Keratinocyte (primary cell): ENCODE measurements at regions not wholly inside any gene's neighbourhood (a gene's known extent, or its start where the extent isn't known, plus 50 kb on each side); places are given as distances from the start of the nearest gene placed in this dataset.
"Not testable (repeated sequence)": the region's sequence is repeated elsewhere in the genome, so short reads cannot be mapped to it uniquely, and the experiment has no call there.

Source experiments
- DNase-seq: peaks from one replicate; pipeline ENCODE4 v3.0.0-alpha.2; 2011; ENCODE audit warnings: low read depth, missing footprints, low spot score
- FAIRE-seq: peaks from 2 replicates; lab custom pipeline; 2011; peaks lifted over from hg19 to GRCh38; lab: Jason Lieb, UNC
- H2AFZ ChIP-seq: 2 replicates; pipeline ENCODE4 v1.6.0; 2012; ENCODE audit warnings: low read length, control low read depth, inconsistent platforms; ENCODE audit not compliant: control insufficient read depth
- H3K27ac ChIP-seq: 2 replicates; pipeline ENCODE4 v1.5.1; 2011; ENCODE audit warnings: low read length; ENCODE audit not compliant: control insufficient read depth, insufficient read depth
- H3K27me3 ChIP-seq: 3 replicates; pipeline ENCODE4 v1.6.0; 2011; ENCODE audit warnings: low read length; ENCODE audit not compliant: control insufficient read depth, insufficient read depth; ENCODE audit errors: extremely low read depth
- H3K36me3 ChIP-seq, 2 experiments: 2 replicates in 1 of 2; 3 replicates in 1 of 2; pipeline ENCODE4 v1.5.1; 2011; ENCODE audit warnings: low read length in 2 of 2, mild to moderate bottlenecking in 1 of 2; ENCODE audit not compliant: control insufficient read depth in 2 of 2, insufficient read depth in 2 of 2; ENCODE audit errors: extremely low read depth in 1 of 2
- H3K4me1 ChIP-seq: 3 replicates; pipeline ENCODE4 v1.5.1; 2011; ENCODE audit warnings: low read length; ENCODE audit not compliant: control insufficient read depth, insufficient read depth; ENCODE audit errors: extremely low read depth
- H3K4me2 ChIP-seq: 3 replicates; pipeline ENCODE4 v1.6.0; 2011; ENCODE audit warnings: low read depth, low read length; ENCODE audit not compliant: control insufficient read depth, insufficient read depth; ENCODE audit errors: extremely low read depth
- H3K4me3 ChIP-seq, 3 experiments: fragments of 200-600 bp in 1 of 3; sonication (generic) in 1 of 3; 2 replicates in 2 of 3; 3 replicates in 1 of 3; pipeline ENCODE4 v1.5.1; 2011 to 2016; ENCODE audit warnings: low read length in 3 of 3, mild to moderate bottlenecking in 3 of 3, control low read depth in 2 of 3, inconsistent platforms in 1 of 3, low read depth in 1 of 3, mixed read lengths in 1 of 3, mixed run types in 1 of 3, moderate library complexity in 1 of 3; ENCODE audit not compliant: control insufficient read depth in 2 of 3, insufficient read depth in 2 of 3; ENCODE audit errors: extremely low read depth in 1 of 3
- H3K79me2 ChIP-seq: 2 replicates; pipeline ENCODE4 v1.6.0; 2012; ENCODE audit warnings: low read length; ENCODE audit not compliant: control insufficient read depth, insufficient read depth
- H3K9ac ChIP-seq: 3 replicates; pipeline ENCODE4 v1.6.0; 2011; ENCODE audit warnings: low read length; ENCODE audit not compliant: control insufficient read depth, insufficient read depth; ENCODE audit errors: extremely low read depth
- H3K9me1 ChIP-seq: 3 replicates; pipeline ENCODE4 v1.6.0; 2011; ENCODE audit warnings: low read length; ENCODE audit not compliant: control insufficient read depth, insufficient read depth; ENCODE audit errors: extremely low read depth
- H3K9me3 ChIP-seq: 2 replicates; pipeline ENCODE4 v1.5.1; 2012; ENCODE audit warnings: low read depth, low read length; ENCODE audit not compliant: control insufficient read depth
- H4K20me1 ChIP-seq: 3 replicates; pipeline ENCODE4 v1.6.0; 2011; ENCODE audit warnings: low read length; ENCODE audit not compliant: control insufficient read depth, insufficient read depth; ENCODE audit errors: extremely low read depth
- CTCF ChIP-seq, 3 experiments: IDR thresholded peaks in 1 of 3; conservative IDR thresholded peaks in 1 of 3; optimal IDR thresholded peaks in 1 of 3; 2 replicates in 2 of 3; 3 replicates in 1 of 3; pipeline versions ENCODE3 to v1.5.1; 2011; ENCODE audit warnings: low read length in 3 of 3, mild to moderate bottlenecking in 3 of 3, moderate library complexity in 2 of 3, control low read depth in 1 of 3, inconsistent platforms in 1 of 3; ENCODE audit not compliant: insufficient read depth in 2 of 3; ENCODE audit errors: extremely low read depth in 1 of 3
- EZH2 ChIP-seq: IDR thresholded peaks from one replicate; pipeline ENCODE4 v1.6.1; 2012; ENCODE audit warnings: inconsistent platforms, mild to moderate bottlenecking, low read length, moderate library complexity
- dilution Hi-C: fragments of 300-500 bp; cut with MboI; formaldehyde crosslinking; loops from one replicate; pipeline ENCODE4 v1.7.0; 2020; ENCODE audit warnings: low sequenced_read_pairs; ENCODE audit not compliant: extremely low pct_ligation_motif_present

GRCh38 chr5:4027088-4027734, 431.6 kb downstream of the IRX1 start:
- no peak overlapping the region for H3K4me3 ChIP-seq
- dilution Hi-C loops: no loop called here
- H3K4me2 ChIP-seq: no peak overlapping the region
- H2AFZ ChIP-seq: no peak overlapping the region
- no peak overlapping the region for H3K9ac ChIP-seq
- no peaks in the 10 kb centered on the region for H4K20me1 ChIP-seq
- TF ChIP-seq EZH2 (no peak), CTCF (optimal IDR thresholded peaks at IDR 0.05 in 1 of 3, IDR thresholded peaks at IDR 0.05 in 1 of 3, conservative IDR thresholded peaks at IDR 0.05 in 1 of 3; ENCODE audit: extremely low read depth in 1 of 3, insufficient read depth in 2 of 3, low read length in 3 of 3) (no peak)
- DNase-seq (no peak), FAIRE-seq (no peak)
- no peaks in the 10 kb centered on the region for H3K36me3 ChIP-seq
- no peaks in the 10 kb centered on the region for H3K79me2 ChIP-seq
- H3K4me1 ChIP-seq: no peaks in the 10 kb centered on the region
- no peaks in the 10 kb centered on the region for H3K9me1 ChIP-seq
- no peak overlapping the region for H3K27ac ChIP-seq
- no peaks in the 10 kb centered on the region for H3K9me3 ChIP-seq
- no peaks in the 10 kb centered on the region for H3K27me3 ChIP-seq

GRCh38 chr5:4028384-4028783, 432.8 kb downstream of the IRX1 start:
- H3K9me3 ChIP-seq: no peaks in the 10 kb centered on the region
- H3K27me3 ChIP-seq: no peaks in the 10 kb centered on the region
- no peak overlapping the region for H3K4me2 ChIP-seq
- no peak overlapping the region for H2AFZ ChIP-seq
- H3K9ac ChIP-seq: no peak overlapping the region
- no peaks in the 10 kb centered on the region for H4K20me1 ChIP-seq
- H3K79me2 ChIP-seq: no peaks in the 10 kb centered on the region
- no peak for DNase-seq
- H3K27ac ChIP-seq: no peak overlapping the region
- FAIRE-seq: no peak
- no peaks in the 10 kb centered on the region for H3K9me1 ChIP-seq
- TF ChIP-seq CTCF (optimal IDR thresholded peaks at IDR 0.05 in 1 of 3, IDR thresholded peaks at IDR 0.05 in 1 of 3, conservative IDR thresholded peaks at IDR 0.05 in 1 of 3; ENCODE audit: extremely low read depth in 1 of 3, insufficient read depth in 2 of 3, low read length in 3 of 3): no peak
- TF ChIP-seq EZH2: no peak
- dilution Hi-C loops: no loop called here
- no peaks in the 10 kb centered on the region for H3K4me1 ChIP-seq
- no peak overlapping the region for H3K4me3 ChIP-seq
- no peaks in the 10 kb centered on the region for H3K36me3 ChIP-seq

GRCh38 chr5:4033546-4033945, 437.9 kb downstream of the IRX1 start:
- H2AFZ ChIP-seq, H3K36me3 ChIP-seq, H3K4me1 ChIP-seq, H4K20me1 ChIP-seq, H3K4me2 ChIP-seq, H3K9me3 ChIP-seq, H3K27ac ChIP-seq, H3K4me3 ChIP-seq, FAIRE-seq, DNase-seq, dilution Hi-C loops, H3K27me3 ChIP-seq, H3K9ac ChIP-seq, H3K9me1 ChIP-seq, H3K79me2 ChIP-seq: not testable (repeated sequence)
